Activated CD4-positive, alpha-beta T cell treated with anti-CD3 and anti-CD28 coated beads, Interleukin-2, amount 50 U/mL, for 1 hour (primary cell): ENCODE measurements at regions not wholly inside any gene's neighbourhood (a gene's known extent, or its start where the extent isn't known, plus 50 kb on each side); places are given as distances from the start of the nearest gene placed in this dataset.

Experiments
- DNase-seq: peaks from one replicate; pipeline ENCODE4 v3.0.0-alpha.2; 2020

DNA sequence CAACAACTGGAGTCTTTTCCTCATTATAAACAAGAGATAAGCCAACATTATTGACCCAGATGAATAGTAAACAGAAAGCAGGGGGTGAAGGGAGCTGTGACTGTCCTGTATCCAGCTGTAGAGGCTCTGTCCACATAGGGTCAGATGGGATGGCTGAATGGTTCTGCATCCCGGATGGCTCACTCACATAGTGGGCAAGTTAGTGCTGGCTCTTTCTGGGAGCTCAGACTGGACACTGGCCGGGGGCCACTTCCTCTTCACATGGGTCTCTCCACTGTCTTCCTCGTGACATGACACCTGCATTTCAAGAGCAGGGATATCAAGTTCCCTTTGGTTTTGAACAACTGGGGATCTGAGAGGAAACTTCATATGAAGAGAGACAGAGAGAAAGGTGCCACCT, 969.6 kb upstream of the TMEM132C start:
- no peak for DNase-seq

DNA sequence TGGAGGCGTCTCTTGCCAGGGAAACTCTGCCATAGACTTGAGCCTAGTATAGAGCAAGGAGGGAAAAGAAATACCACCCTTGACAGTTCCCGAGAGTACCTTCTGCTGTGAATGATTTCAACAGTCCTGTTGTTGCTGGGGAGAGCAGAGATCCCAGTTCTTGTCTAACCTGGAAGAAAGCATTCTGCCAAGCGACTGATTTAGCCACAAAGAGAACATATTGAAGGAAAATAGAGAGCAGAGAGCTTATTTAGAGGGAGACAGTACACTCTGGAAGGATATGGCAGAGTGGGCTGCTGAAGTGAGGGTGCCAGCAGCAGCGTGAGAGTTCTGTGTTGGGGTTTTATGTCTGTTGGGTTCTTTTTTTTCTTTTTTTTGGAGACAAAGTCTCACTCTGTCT, 966.9 kb upstream of the TMEM132C start:
- DNase-seq, result no peak

DNA sequence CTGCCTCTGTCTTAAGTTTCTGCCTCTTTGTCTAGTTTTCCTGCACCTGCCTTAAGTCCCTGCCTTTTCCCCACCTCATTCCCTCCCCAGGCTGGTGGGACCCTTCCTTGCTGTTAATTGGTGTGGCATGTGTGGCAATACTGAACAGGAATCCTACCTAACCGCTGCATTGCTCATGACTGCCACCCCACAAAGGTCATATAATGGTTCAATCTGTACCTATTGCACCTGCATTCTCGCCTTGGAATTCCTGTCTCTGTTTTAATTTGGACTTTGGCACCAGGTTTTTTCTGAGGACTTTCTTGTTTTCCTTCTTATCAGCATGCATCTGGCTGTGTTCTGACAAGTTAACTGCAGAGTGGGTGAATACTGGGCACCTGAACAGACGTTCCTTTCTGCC, 966.2 kb upstream of the TMEM132C start:
- DNase-seq, result no peak

- no peak for DNase-seq
Measured at GRCh38 chr12:127301876-127302275, 965.1 kb upstream of the TMEM132C start.

- DNase-seq, result no peak
Measured at GRCh38 chr12:127304751-127305725, 961.9 kb upstream of the TMEM132C start.

- DNase-seq, result no peak
Measured at GRCh38 chr12:127306604-127307215, 960.3 kb upstream of the TMEM132C start.

DNA sequence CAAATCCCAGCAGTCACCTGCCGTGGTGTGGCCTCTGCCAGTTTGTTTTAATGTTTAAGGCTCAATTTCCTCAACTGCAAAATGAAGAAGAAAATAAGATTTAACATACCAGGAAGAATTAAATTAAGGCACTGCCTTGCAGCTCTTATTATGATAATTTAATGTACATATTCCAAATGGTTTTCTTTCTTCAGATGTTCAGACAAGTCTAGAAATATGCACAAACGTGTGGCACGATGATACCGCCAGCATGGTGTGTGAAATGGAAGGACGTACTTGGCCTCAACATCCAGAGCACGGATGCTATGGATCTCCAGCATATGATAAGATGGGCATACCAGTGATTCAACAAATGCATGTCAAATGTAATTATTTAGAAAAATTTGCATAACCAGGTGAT, 959.4 kb upstream of the TMEM132C start:
- no peak for DNase-seq

DNA sequence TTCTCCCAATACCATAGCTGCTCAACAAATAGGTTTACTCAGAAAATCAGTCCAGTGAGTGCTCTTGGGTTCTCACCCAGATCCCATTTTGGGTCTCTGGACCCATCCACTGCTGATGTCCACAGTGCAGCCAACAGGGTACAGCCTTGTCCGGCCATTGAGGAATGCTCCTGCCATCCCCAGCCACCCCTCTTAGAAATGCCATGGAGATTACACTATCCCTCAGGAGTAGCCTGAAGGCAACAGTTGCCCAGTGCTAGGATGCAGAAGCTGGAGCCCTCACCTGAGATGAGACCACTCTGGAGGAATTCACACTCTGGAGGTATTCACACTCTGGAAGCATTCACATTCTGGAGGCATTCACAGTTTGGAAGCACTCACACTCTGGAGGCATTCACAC, 958.8 kb upstream of the TMEM132C start:
- no peak for DNase-seq

DNA sequence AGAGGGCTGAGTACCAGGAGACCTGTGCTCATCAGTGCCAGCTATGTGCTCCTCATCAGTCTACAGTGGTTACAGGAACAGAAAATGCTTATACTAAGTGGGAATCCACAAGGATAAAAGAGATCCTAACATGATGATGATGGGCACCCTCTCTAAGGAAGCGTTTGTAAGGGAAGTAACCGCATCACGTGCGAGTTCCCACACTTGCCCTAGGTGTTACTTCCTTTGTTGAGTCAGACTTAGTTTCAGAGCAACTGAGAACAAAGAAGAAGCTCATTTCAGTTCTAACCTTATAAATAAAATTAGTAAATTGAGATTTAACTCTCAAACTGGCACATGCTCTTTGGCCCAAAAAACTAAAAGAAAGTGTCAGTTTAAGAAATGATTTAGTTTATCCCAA, 956.4 kb upstream of the TMEM132C start:
- no peak for DNase-seq

- DNase-seq, result no peak
Measured at GRCh38 chr12:127311720-127312364, 955.1 kb upstream of the TMEM132C start.

DNA sequence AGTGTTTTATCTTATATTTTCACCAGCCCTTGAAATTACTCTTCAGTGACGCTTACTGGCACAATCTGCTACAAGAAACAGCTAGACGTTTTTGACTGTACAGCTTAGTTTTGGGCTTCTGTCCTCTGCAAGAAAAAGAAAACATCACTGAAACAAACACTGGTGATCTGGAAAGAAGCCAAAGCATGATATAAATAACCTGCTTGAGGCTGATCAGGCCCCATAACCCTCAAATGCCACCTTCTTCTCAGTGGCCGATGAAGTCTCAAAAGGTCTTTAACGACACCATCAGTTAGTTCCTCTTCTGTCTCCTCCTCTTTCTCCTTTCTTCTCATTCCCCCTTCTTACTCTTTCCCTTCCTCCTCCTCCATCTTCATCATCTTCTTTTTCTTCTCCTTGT, 942.3 kb upstream of the TMEM132C start:
- DNase-seq, result no peak

DNA sequence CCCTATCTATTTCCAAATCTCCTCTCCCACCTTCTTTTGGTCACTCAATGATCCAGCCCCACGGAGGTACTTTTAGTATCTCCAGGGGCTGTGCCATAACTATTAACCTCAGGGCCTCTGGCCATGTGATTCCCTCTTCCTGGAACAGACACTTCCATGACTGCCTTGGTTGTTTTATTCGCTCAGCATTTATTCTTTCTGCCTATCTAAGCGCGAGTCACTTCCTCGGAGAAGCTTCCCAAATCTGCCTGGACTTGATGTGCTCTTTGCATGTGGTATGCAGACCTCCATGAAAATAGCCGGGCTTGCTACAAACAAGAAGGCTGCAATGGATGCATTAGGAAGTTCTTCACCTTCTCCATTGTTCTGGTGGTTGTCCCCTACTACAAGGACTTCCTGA, 939.0 kb upstream of the TMEM132C start:
- no peak for DNase-seq

DNA sequence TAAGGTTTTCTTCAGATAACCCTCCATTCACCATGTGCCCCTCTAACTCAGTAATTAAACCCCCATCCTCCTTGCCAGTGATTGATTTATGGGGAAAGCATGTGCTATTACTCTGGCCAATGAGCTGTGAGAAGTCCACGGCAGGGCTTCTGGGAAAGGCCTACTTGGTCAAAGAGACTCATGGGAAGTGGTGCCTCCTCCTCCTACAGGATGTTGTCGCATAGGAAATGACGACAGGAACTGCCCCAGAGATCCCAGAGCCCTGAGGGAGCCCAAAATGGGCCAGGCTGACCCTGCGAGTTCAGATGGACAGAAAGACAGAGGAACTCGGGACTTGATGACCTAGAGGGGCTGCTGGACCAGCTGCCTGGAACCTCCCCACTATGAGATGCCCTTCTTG, 938.1 kb upstream of the TMEM132C start:
- no peak for DNase-seq

DNA sequence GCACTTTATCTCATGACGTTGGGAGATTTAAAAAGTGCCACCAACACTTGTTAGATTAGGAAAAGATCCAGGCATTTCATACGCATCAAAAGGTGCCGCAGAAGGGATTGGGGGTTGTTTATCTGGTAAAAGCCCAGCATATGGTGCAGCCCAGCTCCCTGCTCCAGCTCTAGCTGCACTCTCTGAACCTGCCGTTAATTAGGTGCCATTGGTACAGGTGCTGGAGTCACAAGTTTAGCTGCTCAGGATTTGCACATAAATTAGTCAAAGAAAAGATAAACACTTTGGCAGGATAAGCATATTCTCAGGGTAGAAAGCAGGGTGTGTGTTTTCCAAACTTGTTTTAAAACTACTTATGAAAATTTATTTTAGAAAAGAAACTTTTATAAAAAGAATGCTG, 932.6 kb upstream of the TMEM132C start:
- no peak for DNase-seq

- no peak for DNase-seq
Measured at GRCh38 chr12:127334912-127335644, 931.9 kb upstream of the TMEM132C start.

GRCh38 chr12:127336416-127336815, 930.6 kb upstream of the TMEM132C start:
- no peak for DNase-seq

DNA sequence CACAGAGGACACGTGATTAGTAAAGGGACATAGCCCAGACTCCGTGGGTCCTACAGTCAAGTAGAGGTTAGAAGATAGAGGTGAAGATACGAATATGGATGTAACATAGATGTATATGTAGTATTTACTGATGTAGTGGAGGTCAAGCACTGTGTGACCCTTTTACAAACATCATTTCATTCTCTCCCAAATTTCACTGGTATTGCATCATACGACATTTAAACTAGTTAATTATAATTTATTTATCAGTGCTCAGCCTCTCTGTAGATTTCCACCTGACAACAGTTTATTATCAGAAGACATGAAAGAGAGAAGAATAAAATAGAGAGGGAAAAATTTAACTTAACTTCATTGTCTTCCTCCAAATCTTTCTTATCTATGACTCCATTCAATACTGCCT, 927.9 kb upstream of the TMEM132C start:
- no peak for DNase-seq

- DNase-seq, result no peak
Measured at GRCh38 chr12:127340381-127340780, 926.6 kb upstream of the TMEM132C start.

DNA sequence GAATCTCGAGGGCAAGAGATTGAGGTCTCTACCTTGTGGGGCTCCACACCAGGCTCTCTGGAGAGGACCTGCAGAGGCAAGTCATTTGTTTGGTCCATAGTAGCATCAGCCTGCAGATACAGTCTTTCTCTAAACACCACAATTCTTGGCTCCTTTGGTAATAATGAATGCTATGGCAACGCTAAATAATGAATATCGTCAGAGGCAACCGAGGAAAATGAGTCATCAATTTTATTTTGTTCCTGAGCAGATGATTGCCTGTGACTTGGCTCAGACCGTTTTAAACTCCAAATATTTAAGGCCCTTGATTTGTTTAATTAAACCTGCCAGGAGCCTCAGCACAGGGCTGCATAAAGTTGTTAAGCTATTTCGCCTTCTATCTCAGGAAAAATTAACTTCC, 924.1 kb upstream of the TMEM132C start:
- no peak for DNase-seq

DNA sequence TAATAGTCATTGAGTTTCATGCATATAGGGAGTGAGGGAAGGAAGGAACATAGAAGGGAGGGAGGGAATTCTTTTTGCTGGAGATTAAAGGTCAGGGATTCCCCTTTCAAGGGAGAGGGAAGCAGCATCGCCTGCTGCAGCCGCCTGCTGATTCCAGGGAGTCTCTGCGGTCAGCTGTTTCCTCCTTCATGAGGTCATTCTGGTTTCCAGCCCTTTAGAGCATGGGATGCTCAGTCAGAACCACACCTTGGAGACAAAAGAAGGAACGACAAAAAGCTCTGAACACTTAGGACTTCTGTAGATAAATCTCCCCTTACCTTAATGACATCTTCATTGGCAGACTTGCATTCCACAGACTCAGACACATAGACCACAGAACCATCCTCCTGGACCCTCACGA, 923.0 kb upstream of the TMEM132C start:
- no peak for DNase-seq

GRCh38 chr12:127351481-127352010, 915.4 kb upstream of the TMEM132C start:
- no peak for DNase-seq

DNA sequence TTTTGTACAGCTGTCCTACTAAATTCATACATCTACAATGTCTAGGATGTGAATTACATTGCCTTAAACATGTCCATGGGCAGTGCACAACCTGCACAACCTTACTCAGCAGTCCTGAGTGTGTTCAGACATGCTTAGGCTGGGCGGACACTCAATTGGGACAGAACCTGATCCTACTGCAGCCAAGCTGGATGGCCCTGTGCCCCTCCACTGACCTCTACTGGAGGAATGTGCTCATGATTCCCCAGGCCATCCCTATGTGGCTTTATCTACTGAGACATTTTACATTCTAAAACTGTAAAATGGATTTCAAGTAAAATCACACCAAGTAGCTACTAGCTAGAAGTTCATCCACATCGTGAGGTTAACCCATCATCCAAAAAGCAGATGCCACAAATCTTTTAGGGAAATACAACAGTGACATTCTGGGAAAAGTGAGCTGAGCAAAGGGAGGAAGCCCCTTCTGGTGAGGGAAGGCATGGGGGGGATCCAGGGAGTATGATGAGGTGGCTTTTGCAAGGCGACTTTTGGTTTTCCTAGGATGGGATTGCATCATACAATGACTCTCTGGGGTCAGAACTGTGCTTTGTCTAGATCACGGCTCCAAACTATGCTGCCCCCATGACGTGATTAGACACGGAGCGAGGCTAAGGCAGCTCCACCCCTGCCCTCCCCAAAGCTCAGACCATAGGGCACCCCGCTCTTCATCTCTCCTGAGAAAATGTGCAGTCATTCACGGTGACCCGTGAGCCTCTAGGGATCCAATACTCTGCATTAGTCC, 911.7 kb upstream of the TMEM132C start:
- DNase-seq, result no peak
